Natural killer cell (primary cell): ENCODE measurements at regions not wholly inside any gene's neighbourhood (a gene's known extent, or its start where the extent isn't known, plus 50 kb on each side); places are given as distances from the start of the nearest gene placed in this dataset.
"Not testable (repeated sequence)": the region's sequence is repeated elsewhere in the genome, so short reads cannot be mapped to it uniquely, and the experiment has no call there.

ENCODE experiments used
- ATAC-seq, 3 donors: fragments of 150-1000 bp in 2 of 3; fragments of 200-7000 bp in 1 of 3; cut with Tn5 transposase; 1 replicate in 1 of 3; 2 replicates in 2 of 3; pipeline ENCODE4 v1.10.0; 2021; ENCODE audit warnings: mild to moderate bottlenecking in 2 of 3, moderate library complexity in 2 of 3
- DNase-seq, 2 donors: peaks; one replicate each; pipeline versions ENCODE4 v3.0.0 to v3.0.0-alpha.2; 2013 to 2021; ENCODE audit warnings: mixed read lengths in 1 of 2
- H3K27ac ChIP-seq: one replicate; pipeline ENCODE4 v1.5.1; 2013; ENCODE audit warnings: mild to moderate bottlenecking, low read length
- H3K27me3 ChIP-seq: one replicate; pipeline ENCODE4 v1.6.1; 2013; ENCODE audit warnings: low read length; ENCODE audit not compliant: control insufficient read depth, insufficient read depth
- H3K36me3 ChIP-seq: one replicate; pipeline ENCODE4 v1.6.1; 2013; ENCODE audit warnings: low read length; ENCODE audit not compliant: control insufficient read depth, insufficient read depth
- H3K4me1 ChIP-seq: one replicate; pipeline ENCODE4 v1.6.1; 2013; ENCODE audit warnings: low read length; ENCODE audit not compliant: control insufficient read depth, insufficient read depth
- H3K4me3 ChIP-seq: one replicate; pipeline ENCODE4 v1.5.1; 2013; ENCODE audit warnings: low read length
- H3K9me3 ChIP-seq: one replicate; pipeline ENCODE4 v1.6.1; 2013; ENCODE audit warnings: low read length; ENCODE audit not compliant: control insufficient read depth, insufficient read depth
- H3K27ac Mint-ChIP-seq, 2 donors: one replicate each; pipeline ENCODE4 v1.8.0; 2022; ENCODE audit warnings: mild to moderate bottlenecking in 2 of 2, mixed read lengths in 2 of 2, moderate library complexity in 1 of 2
- H3K27me3 Mint-ChIP-seq, 2 donors: one replicate each; pipeline ENCODE4 v1.8.0; 2022; ENCODE audit warnings: low read depth in 2 of 2, mixed read lengths in 2 of 2
- H3K36me3 Mint-ChIP-seq: one replicate; pipeline ENCODE4 v1.8.0; 2022; ENCODE audit warnings: mixed read lengths
- H3K4me1 Mint-ChIP-seq, 2 donors: one replicate each; pipeline ENCODE4 v1.8.0; 2022; ENCODE audit warnings: mixed read lengths in 2 of 2
- H3K4me3 Mint-ChIP-seq: one replicate; pipeline ENCODE4 v1.8.0; 2022; ENCODE audit warnings: mild to moderate bottlenecking, moderate library complexity, mixed read lengths
- H3K9me3 Mint-ChIP-seq, 2 donors: one replicate each; pipeline ENCODE4 v1.8.0; 2022; ENCODE audit warnings: mixed read lengths in 2 of 2
- WGBS: methylation state at CpG from one replicate; pipeline ENCODE4 v1.1.7; 2013; ENCODE audit warnings: missing lambda C conversion rate; ENCODE audit not compliant: insufficient coverage; 5-methylcytosine and 5-hydroxymethylcytosine counted together
- intact Hi-C: fragments of 100-400 bp; cut with micrococcal nuclease; formaldehyde crosslinking; loops from one replicate; pipeline ENCODE4 v1.14.2; 2022
- TF ChIP-seq, protein P1 (sequence below): fragments of 200-600 bp; IDR thresholded peaks from one replicate; pipeline ENCODE4 v1.8.0; 2022; ENCODE audit warnings: antibody characterized with exemption

DNA sequence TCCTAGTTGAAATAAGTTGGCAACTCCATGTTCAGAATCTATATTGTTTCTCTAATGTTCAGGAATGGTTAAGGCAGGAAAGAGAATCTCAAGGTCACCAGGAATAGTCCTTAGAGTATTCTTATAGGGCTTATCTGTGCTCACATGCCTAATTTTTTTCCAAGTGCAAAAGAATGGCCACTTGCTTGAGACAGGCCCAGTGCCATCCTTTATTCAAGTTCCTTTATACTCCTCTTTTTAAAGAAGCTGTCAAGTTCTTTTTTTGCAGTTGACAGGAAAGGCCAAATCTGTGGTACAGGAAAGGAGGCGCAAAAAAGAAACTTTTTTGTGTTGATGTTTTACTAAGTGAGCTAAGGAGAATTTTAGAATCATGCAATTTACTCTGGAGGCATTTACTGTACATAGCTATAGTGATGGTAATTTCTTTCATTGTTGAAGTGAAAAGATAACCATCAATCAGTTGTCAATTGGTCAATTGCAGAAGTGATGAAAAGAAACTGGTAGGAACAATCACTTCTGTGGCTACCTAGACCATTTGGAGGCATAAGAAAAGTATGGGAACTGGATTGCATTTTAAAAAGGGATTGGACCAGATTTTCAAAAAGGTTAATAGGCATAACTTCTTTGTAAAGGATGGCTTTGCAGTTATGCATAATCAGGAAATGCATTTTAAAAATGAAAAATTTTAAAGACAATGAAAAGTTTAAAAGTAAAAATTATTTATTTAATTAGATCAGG is 102.5 kb upstream of the SOX2 start:
- Mint-ChIP-seq H3K27me3 (no peaks in the 10 kb centered on the region), H3K9me3 (peaks cover 0 to 8% of the 10 kb centered on the region in 2 donors), H3K36me3 (no peaks in the 10 kb centered on the region), H3K4me1 (no peaks in the 10 kb centered on the region), H3K4me3 (no peak overlapping the region), H3K27ac (no peak overlapping the region)
- ATAC-seq (no peak), DNase-seq (no peak)
- H3K9me3 ChIP-seq = no peaks in the 10 kb centered on the region
- no peak overlapping the region for H3K4me3 ChIP-seq
- 50% methylated on average over 1 of the region's 1 CpG for WGBS
- TF ChIP-seq, protein P1, sequence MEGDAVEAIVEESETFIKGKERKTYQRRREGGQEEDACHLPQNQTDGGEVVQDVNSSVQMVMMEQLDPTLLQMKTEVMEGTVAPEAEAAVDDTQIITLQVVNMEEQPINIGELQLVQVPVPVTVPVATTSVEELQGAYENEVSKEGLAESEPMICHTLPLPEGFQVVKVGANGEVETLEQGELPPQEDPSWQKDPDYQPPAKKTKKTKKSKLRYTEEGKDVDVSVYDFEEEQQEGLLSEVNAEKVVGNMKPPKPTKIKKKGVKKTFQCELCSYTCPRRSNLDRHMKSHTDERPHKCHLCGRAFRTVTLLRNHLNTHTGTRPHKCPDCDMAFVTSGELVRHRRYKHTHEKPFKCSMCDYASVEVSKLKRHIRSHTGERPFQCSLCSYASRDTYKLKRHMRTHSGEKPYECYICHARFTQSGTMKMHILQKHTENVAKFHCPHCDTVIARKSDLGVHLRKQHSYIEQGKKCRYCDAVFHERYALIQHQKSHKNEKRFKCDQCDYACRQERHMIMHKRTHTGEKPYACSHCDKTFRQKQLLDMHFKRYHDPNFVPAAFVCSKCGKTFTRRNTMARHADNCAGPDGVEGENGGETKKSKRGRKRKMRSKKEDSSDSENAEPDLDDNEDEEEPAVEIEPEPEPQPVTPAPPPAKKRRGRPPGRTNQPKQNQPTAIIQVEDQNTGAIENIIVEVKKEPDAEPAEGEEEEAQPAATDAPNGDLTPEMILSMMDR = no peak
- no peaks in the 10 kb centered on the region for H3K36me3 ChIP-seq
- H3K27ac ChIP-seq = no peak overlapping the region
- intact Hi-C loops = no loop called here
- no peaks in the 10 kb centered on the region for H3K27me3 ChIP-seq
- H3K4me1 ChIP-seq = no peaks in the 10 kb centered on the region

DNA sequence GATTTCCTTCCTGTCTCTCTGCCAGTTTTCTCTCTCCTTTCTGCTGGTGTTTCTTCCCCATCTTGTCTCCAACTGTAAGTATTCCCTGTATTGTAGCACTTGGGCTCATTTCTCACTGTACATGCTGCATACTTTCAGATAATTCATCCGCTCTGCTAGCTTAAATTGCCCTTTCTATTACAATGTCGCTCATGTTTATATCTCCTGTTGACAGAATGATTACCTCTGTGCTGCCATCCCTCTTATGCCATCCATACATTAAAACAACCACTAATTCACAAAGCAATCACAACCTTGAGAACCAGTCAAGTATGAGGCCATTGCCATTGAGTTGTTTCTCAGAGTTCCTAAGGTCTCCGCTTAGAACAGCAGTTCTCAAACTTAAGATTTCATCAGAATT is 107.5 kb upstream of the SOX2 start:
- Mint-ChIP-seq H3K27me3 (no peaks in the 10 kb centered on the region), H3K4me3 (no peak overlapping the region), H3K27ac (no peak overlapping the region), H3K9me3 (peaks cover 6 to 10% of the 10 kb centered on the region in 2 donors), H3K36me3 (no peaks in the 10 kb centered on the region), H3K4me1 (no peaks in the 10 kb centered on the region)
- DNase-seq (no peak), ATAC-seq (no peak)
- Histone ChIP-seq H3K4me3 (no peak overlapping the region), H3K27me3 (no peaks in the 10 kb centered on the region), H3K4me1 (no peaks in the 10 kb centered on the region), H3K36me3 (no peaks in the 10 kb centered on the region), H3K9me3 (no peaks in the 10 kb centered on the region), H3K27ac (no peak overlapping the region)
- TF ChIP-seq, protein P1 = no peak
- 91% methylated on average over 3 of the region's 3 CpGs for WGBS
- intact Hi-C loops = no loop called here

DNA sequence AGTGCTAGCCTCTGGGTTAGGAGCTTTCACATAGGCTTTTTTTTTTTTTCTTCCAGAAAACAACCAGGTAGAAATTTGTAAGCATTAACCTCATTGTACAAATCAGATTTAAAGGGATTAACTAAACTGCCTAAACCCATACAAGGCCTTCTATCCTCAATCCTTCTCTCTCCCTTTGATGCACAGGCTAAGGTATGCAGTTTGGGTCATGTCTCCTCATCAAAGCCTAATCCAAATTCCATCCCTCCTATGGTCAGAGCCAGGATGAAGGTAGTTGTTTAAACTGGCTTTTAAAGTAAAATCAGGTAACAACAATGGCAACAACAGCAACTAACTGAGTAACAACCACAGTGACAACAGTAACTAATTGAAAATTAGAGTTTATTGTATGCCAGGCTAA is 115.6 kb upstream of the SOX2 start:
- Mint-ChIP-seq H3K36me3 (peaks cover 12% of the 10 kb centered on the region), H3K4me1 (no peaks in the 10 kb centered on the region), H3K4me3 (no peak overlapping the region), H3K27ac (no peak overlapping the region), H3K27me3 (no peaks in the 10 kb centered on the region), H3K9me3 (peaks cover 11 to 21% of the 10 kb centered on the region in 2 donors)
- Histone ChIP-seq H3K9me3 (peaks cover under 1% of the 10 kb centered on the region), H3K4me3 (no peak overlapping the region), H3K4me1 (no peaks in the 10 kb centered on the region), H3K27me3 (no peaks in the 10 kb centered on the region), H3K36me3 (no peaks in the 10 kb centered on the region), H3K27ac (no peak overlapping the region)
- ATAC-seq (no peak), DNase-seq (no peak)
- TF ChIP-seq, protein P1 = no peak
- intact Hi-C loops = no loop called here

DNA sequence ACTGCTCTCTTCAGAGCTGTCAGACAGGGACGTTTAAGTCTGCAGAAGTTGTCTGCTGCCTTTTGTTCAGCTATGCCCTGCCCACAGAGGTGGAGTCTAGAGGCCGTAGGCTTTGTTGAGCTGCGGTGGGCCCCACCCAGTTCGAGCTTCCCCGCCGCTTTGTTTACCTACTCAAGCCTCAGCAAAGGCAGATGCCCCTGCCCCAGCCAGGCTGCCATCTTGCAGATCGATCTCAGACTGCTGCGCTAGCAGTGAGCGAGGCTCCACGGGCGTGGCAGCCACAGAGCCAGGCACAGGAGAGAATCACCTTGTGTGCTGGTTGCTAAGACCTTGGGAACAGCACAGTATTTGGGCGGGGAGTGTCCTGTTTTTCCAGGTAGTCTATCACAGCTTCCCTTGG is 120.8 kb upstream of the SOX2 start:
- H3K9me3 ChIP-seq, H3K27ac ChIP-seq, H3K4me1 ChIP-seq, H3K27me3 ChIP-seq, intact Hi-C loops, H3K4me1 Mint-ChIP-seq, H3K4me3 ChIP-seq, DNase-seq, H3K27me3 Mint-ChIP-seq, H3K4me3 Mint-ChIP-seq, ATAC-seq, H3K27ac Mint-ChIP-seq, H3K36me3 ChIP-seq: not testable (repeated sequence)
- 85% methylated on average over 12 of the region's 12 CpGs for WGBS
- Mint-ChIP-seq H3K9me3 (peaks cover 23 to 30% of the 10 kb centered on the region in 2 donors), H3K36me3 (peaks cover 19% of the 10 kb centered on the region)
